Heart left ventricle (tissue), 13 donors: ENCODE measurements at regions not wholly inside any gene's neighbourhood (a gene's known extent, or its start where the extent isn't known, plus 50 kb on each side); places are given as distances from the start of the nearest gene placed in this dataset.

Source experiments
- CTCF ChIP-seq, 12 donors: fragments of 200-600 bp; sonication (generic) in 4 of 12; IDR thresholded peaks; one replicate each; pipeline versions ENCODE4 v1.5.0 to v1.8.0; 2018 to 2022; ENCODE audit warnings: antibody characterized with exemption in 12 of 12, mild to moderate bottlenecking in 5 of 12
- POLR2A ChIP-seq, 2 donors: fragments of 450-650 bp; IDR thresholded peaks; one replicate each; pipeline ENCODE4 v1.6.1; 2017; ENCODE audit warnings: antibody characterized with exemption in 2 of 2, mild to moderate bottlenecking in 2 of 2, moderate library complexity in 2 of 2
- donor health status: ischemic (EF 13 %, LVEDD 7.1; RV severe dilation, severe dysfunction).
- donor health status: DM: no; HTN: yes; CAD: no.
- donor health status: DM: no; HTN: no; CAD: no.
- donor health status: ischemic (EF 25% LVEDD 6.9; RV normal size, moderate dysfunction).
- donor health status: ischemic (EF 25% LVEDD 5.7; RV mildly dilated, moderate dysfunction).
- donor health status: ischemic (EF 35%, LVEDD 5.7; RV mildly dilated, moderate dysfunction).
- donor health status: nonischemic (EF 11% LVEDD 7.7; RV severe dilation, severe dysfunction).
- donor health status: DM: yes; HTN: yes; CAD: no.
- donor health status: PGD.
- donor health status: ischemic (EF 29% LVEDD 5.4; RV normal size, mild dysfunction).
- donor health status: nonischemic (EF 23%, LVEDD 6.1; RV moderate dilation, normal function).

DNA sequence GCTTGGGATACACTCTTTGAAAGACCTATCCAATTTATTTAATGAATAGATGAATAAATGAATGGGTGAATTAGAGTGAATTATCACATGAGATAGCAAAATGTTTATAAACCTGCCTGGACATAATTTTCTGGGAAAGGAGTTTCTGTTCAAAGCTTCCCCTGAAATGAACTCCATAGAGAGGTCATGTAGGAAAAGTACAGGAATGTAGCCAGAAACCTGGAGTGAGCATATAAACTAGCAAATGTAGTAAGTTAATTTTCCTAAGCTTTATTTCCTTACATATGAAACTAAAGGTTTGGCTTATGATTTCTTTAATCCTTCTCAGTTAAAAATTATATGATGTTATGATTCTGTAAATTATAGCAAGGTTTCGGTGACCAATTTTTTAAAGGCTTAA, 380.3 kb upstream of the RSPO3 start:
- TF ChIP-seq CTCF (IDR thresholded peaks at IDR 0.05) (no peak), POLR2A (IDR thresholded peaks at IDR 0.05) (no peak)
